ENCODE measurements at regions not wholly inside any gene's neighbourhood (a gene's known extent, or its start where the extent isn't known, plus 50 kb on each side); places are given as distances from the start of the nearest gene placed in this dataset.

- Histone ChIP-seq H2AFZ (ENCODE audit: low read depth, low read length) (no peak overlapping the region), H3K9me3 (replicated peaks; ENCODE audit: control insufficient read depth, insufficient read depth, low read length) (no peaks in the 10 kb centered on the region), H4K20me1 (replicated peaks; ENCODE audit: control insufficient read depth, extremely low read depth, insufficient read depth, low read length) (no peaks in the 10 kb centered on the region), H3K9me1 (replicated peaks; ENCODE audit: control insufficient read depth, extremely low read depth, insufficient read depth, low read length) (no peaks in the 10 kb centered on the region), H3K4me2 (ENCODE audit: insufficient read depth, low read length) (no peak overlapping the region), H3K27me3 (ENCODE audit: control insufficient read depth in 2 of 2, insufficient read depth in 2 of 2, low read length in 2 of 2) (peaks cover 14 to 18% of the 10 kb centered on the region in 2 experiments), H3K4me3 (replicated peaks in 1 of 3; ENCODE audit: insufficient read depth in 1 of 3, low read depth in 1 of 3, low read length in 3 of 3) (no peak overlapping the region), H3K79me2 (ENCODE audit: control insufficient read depth, insufficient read depth, low read length) (no peaks in the 10 kb centered on the region), H3K9ac (replicated peaks; ENCODE audit: extremely low read depth, insufficient read depth, low read length) (no peak overlapping the region), H3K36me3 (ENCODE audit: control insufficient read depth in 2 of 2, extremely low read depth in 1 of 2, insufficient read depth in 2 of 2, low read length in 2 of 2) (no peaks in the 10 kb centered on the region), H3K27ac (ENCODE audit: insufficient read depth, low read depth, low read length) (no peak overlapping the region), H3K4me1 (ENCODE audit: control insufficient read depth, extremely low read depth, insufficient read depth, low read length) (no peaks in the 10 kb centered on the region)
- no TSS peak for BruUV-seq (replicated peaks)
- no peak for FAIRE-seq
- CTCF ChIA-PET = no interaction called here
- dilution Hi-C loops (cut with MboI; ENCODE audit: extremely low pct_ligation_motif_present, low sequenced_read_pairs) (no loop called here), intact Hi-C loops (cut with micrococcal nuclease) (no loop called here)
- POLR2A ChIA-PET = no interaction called here
- DNase-seq (ENCODE audit: low read depth, low spot score) = no peak
- TF ChIP-seq POLR2AphosphoS5 (IDR thresholded peaks at IDR 0.05; ENCODE audit: insufficient read depth, low read depth, low read length) (no peak), EZH2 (IDR thresholded peaks at IDR 0.05; ENCODE audit: borderline replicate concordance, low read depth, low read length, severe bottlenecking) (no peak), POLR2A (IDR thresholded peaks at IDR 0.05; ENCODE audit: low read depth, low read length) (no peak), CTCF (IDR thresholded peaks at IDR 0.05; ENCODE audit: extremely low read depth in 1 of 2, insufficient read depth in 1 of 2, low read depth in 1 of 2, low read length in 2 of 2) (no peak)
Measured at GRCh38 chr3:45311953-45312801, 76.2 kb upstream of the LARS2 start.
